ENCODE measurements at regions not wholly inside any gene's neighbourhood (a gene's known extent, or its start where the extent isn't known, plus 50 kb on each side); places are given as distances from the start of the nearest gene placed in this dataset.

DNA sequence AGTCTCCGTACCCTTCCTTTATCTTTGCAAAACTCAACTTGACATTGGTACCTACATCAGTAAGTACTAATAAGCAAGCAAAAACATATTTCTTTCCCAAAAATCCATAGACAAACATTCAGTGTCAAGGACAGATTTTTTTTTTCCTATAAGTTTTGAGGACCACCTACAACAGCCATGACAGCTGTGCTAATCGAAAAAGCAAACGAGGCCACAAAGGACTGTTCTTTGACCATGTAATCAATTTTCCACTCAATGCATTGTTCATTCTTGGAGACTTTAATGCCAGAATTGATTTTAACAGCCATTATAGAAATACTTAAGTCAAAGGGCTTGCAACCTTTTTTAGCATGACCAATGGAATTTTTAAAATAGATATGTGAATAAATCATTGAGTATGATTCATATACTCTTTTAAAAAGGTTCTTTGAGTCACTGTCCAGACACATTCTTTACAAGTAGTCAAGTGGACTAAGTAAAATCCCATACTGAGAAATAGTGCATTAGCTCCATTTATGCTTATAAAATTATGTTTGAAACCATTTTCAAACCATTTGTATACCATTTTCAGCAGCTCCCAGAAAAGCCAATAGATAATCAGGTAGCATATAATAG, 323.9 kb downstream of the MZT1 start:
- Histone ChIP-seq H3K4me1 (no peaks in the 10 kb centered on the region), H3K36me3 (ENCODE audit: control insufficient read depth, insufficient read depth, low read length) (no peaks in the 10 kb centered on the region), H2AFZ (no peak overlapping the region), H3K27me3 (ENCODE audit: control insufficient read depth, insufficient read depth, low read length) (no peaks in the 10 kb centered on the region), H3K9me3 (ENCODE audit: control insufficient read depth, low read length) (no peaks in the 10 kb centered on the region), H3K27ac (no peak overlapping the region), H3K4me2 (ENCODE audit: low read length) (no peak overlapping the region), H3K4me3 (ENCODE audit: low read depth, low read length) (no peak overlapping the region), H3K79me2 (no peaks in the 10 kb centered on the region), H3K9ac (no peak overlapping the region)
- TF ChIP-seq CTCF (IDR thresholded peaks at IDR 0.05), result no peak

DNA sequence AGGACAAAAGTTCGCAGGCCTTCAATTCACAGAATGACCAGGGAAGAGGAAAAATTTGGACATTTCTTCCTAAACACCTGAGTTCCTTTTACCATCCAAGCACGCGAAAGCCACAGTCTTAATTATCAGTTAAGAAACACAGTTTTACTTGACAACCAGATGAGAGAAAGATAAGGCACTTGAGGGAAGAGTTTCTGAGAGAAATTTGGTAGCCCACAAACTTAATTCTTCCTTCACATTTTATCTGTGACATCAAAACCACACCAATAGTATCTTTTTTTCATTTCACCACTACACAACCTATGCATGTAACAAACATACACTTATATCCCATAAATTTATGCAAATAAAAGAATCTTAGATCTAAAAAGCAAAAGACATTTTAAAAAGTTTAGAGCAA, 326.6 kb downstream of the MZT1 start:
- Histone ChIP-seq H3K79me2 (no peaks in the 10 kb centered on the region), H3K27me3 (ENCODE audit: control insufficient read depth, insufficient read depth, low read length) (no peaks in the 10 kb centered on the region), H3K4me2 (ENCODE audit: low read length) (no peak overlapping the region), H2AFZ (no peak overlapping the region), H3K36me3 (ENCODE audit: control insufficient read depth, insufficient read depth, low read length) (no peaks in the 10 kb centered on the region), H3K9ac (no peak overlapping the region), H3K4me3 (ENCODE audit: low read depth, low read length) (no peak overlapping the region), H3K4me1 (no peaks in the 10 kb centered on the region), H3K9me3 (ENCODE audit: control insufficient read depth, low read length) (no peaks in the 10 kb centered on the region), H3K27ac (no peak overlapping the region)
- no peak for TF ChIP-seq CTCF (IDR thresholded peaks at IDR 0.05)

DNA sequence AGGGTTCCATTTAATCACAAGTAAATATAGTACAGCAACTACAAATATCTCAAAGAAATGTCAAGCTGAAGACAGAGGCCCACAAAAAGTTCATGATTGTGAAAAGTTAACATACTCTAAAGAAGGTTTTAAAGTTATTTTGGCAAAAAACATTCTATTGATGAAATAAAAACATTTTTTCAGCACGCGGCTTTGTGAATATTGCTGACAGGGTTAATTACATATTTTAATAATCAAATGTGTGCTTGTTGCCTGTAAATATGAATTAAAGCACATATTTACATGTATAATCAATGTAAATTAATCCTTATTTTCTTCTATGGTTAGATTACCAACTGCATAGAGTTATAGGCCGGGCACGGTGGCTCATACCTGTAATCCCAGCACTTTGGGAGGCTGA, 328.1 kb downstream of the MZT1 start:
- TF ChIP-seq CTCF (IDR thresholded peaks at IDR 0.05), result no peak
- Histone ChIP-seq H3K4me3 (ENCODE audit: low read depth, low read length) (no peak overlapping the region), H3K27ac (no peak overlapping the region), H3K79me2 (no peaks in the 10 kb centered on the region), H3K9ac (no peak overlapping the region), H3K9me3 (ENCODE audit: control insufficient read depth, low read length) (no peaks in the 10 kb centered on the region), H3K36me3 (ENCODE audit: control insufficient read depth, insufficient read depth, low read length) (no peaks in the 10 kb centered on the region), H3K27me3 (ENCODE audit: control insufficient read depth, insufficient read depth, low read length) (no peaks in the 10 kb centered on the region), H3K4me1 (no peaks in the 10 kb centered on the region), H2AFZ (no peak overlapping the region), H3K4me2 (ENCODE audit: low read length) (no peak overlapping the region)

- Histone ChIP-seq H3K4me1 (no peaks in the 10 kb centered on the region), H3K9ac (no peak overlapping the region), H3K4me3 (ENCODE audit: low read depth, low read length) (no peak overlapping the region), H3K27ac (no peak overlapping the region), H2AFZ (no peak overlapping the region), H3K9me3 (ENCODE audit: control insufficient read depth, low read length) (no peaks in the 10 kb centered on the region), H3K79me2 (no peaks in the 10 kb centered on the region), H3K4me2 (ENCODE audit: low read length) (no peak overlapping the region), H3K27me3 (ENCODE audit: control insufficient read depth, insufficient read depth, low read length) (no peaks in the 10 kb centered on the region), H3K36me3 (ENCODE audit: control insufficient read depth, insufficient read depth, low read length) (no peaks in the 10 kb centered on the region)
- TF ChIP-seq CTCF (IDR thresholded peaks at IDR 0.05), result no peak
Measured at GRCh38 chr13:72397265-72397664, 330.2 kb downstream of the MZT1 start.

DNA sequence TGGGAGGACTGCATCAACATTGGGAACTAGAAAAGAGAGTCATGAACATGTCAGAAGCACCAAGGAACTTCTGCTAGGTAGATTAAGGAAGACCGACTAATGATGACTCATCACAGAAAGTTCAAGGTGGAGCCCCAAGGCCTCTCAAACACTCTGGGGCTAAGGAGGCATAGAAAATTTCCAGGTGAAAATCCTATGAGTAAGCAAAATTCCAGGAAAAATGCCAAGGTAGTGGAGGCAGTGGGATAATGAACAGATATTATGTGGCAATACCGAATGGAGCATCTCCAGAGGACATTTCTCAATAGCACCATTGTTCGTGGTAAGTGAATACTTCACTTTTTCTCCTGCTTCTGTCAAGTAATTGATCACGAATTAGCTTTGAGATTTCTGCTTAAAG, 336.5 kb downstream of the MZT1 start:
- no peaks in the 10 kb centered on the region for H3K4me1 ChIP-seq
- no peak for TF ChIP-seq CTCF (IDR thresholded peaks at IDR 0.05)
- no peak overlapping the region for H3K9ac ChIP-seq
- H3K9me3 ChIP-seq (ENCODE audit: control insufficient read depth, low read length), result no peaks in the 10 kb centered on the region
- no peaks in the 10 kb centered on the region for H3K27me3 ChIP-seq (ENCODE audit: control insufficient read depth, insufficient read depth, low read length)
- H3K36me3 ChIP-seq (ENCODE audit: control insufficient read depth, insufficient read depth, low read length), result no peaks in the 10 kb centered on the region
- no peak overlapping the region for H3K27ac ChIP-seq
- H2AFZ ChIP-seq, result no peak overlapping the region
- H3K4me3 ChIP-seq (ENCODE audit: low read depth, low read length), result no peak overlapping the region
- H3K79me2 ChIP-seq, result no peaks in the 10 kb centered on the region
- no peak overlapping the region for H3K4me2 ChIP-seq (ENCODE audit: low read length)

Measured in parathyroid adenoma (tissue), 2 donors.